Neural crest cell (in vitro differentiated cells): ENCODE measurements at regions not wholly inside any gene's neighbourhood (a gene's known extent, or its start where the extent isn't known, plus 50 kb on each side); places are given as distances from the start of the nearest gene placed in this dataset.

Source experiments
- DNase-seq: peaks from one replicate; pipeline ENCODE4 v3.0.0; 2021; ENCODE audit warnings: low read depth, mixed read lengths, low spot score
- H3K27ac Mint-ChIP-seq: one replicate; pipeline ENCODE4 v1.8.0; 2021; ENCODE audit warnings: mild to moderate bottlenecking, mixed read lengths; ENCODE audit not compliant: unreplicated experiment
- H3K27me3 Mint-ChIP-seq: 2 replicates; pipeline ENCODE4 v1.8.0; 2021; ENCODE audit warnings: low read depth, mild to moderate bottlenecking, mixed read lengths
- H3K36me3 Mint-ChIP-seq: 2 replicates; pipeline ENCODE4 v1.8.0; 2021; ENCODE audit warnings: low read depth, mild to moderate bottlenecking, mixed read lengths
- H3K4me1 Mint-ChIP-seq: 2 replicates; pipeline ENCODE4 v1.8.0; 2021; ENCODE audit warnings: mixed read lengths
- H3K4me3 Mint-ChIP-seq: one replicate; pipeline ENCODE4 v1.8.0; 2021; ENCODE audit warnings: mild to moderate bottlenecking, mixed read lengths
- H3K9me3 Mint-ChIP-seq: 2 replicates; pipeline ENCODE4 v1.8.0; 2021; ENCODE audit warnings: mixed read lengths
- TF ChIP-seq, protein P1 (sequence below): fragments of 200-600 bp; sonication (generic); conservative IDR thresholded peaks from 2 replicates; pipeline ENCODE4 v1.5.0; 2021; ENCODE audit warnings: antibody characterized with exemption, mild to moderate bottlenecking

DNA sequence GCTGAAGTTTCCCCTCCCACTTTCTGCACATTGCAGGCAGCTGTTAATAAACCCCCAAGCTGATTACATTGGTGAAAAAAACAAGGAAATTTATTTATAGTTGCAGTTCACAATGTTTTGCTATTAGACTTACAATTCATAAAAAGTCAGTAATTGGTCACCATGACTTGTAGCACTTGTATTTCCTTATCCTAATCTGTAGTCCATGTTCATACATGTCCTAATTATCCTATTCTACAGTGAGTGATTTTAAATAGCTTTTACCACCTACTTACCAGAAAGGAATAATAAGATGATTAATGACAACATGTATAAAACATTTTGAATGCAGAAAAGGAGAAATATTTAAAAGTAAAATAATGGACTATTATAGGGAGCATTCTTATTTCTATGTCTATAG lies 760.0 kb upstream of the RIOK2 start:
- Mint-ChIP-seq H3K4me1 (no peaks in the 10 kb centered on the region), H3K9me3 (peaks cover 4% of the 10 kb centered on the region), H3K36me3 (no peaks in the 10 kb centered on the region), H3K27ac (no peak overlapping the region), H3K4me3 (no peak overlapping the region), H3K27me3 (no peaks in the 10 kb centered on the region)
- DNase-seq, result no peak
- TF ChIP-seq, protein P1, sequence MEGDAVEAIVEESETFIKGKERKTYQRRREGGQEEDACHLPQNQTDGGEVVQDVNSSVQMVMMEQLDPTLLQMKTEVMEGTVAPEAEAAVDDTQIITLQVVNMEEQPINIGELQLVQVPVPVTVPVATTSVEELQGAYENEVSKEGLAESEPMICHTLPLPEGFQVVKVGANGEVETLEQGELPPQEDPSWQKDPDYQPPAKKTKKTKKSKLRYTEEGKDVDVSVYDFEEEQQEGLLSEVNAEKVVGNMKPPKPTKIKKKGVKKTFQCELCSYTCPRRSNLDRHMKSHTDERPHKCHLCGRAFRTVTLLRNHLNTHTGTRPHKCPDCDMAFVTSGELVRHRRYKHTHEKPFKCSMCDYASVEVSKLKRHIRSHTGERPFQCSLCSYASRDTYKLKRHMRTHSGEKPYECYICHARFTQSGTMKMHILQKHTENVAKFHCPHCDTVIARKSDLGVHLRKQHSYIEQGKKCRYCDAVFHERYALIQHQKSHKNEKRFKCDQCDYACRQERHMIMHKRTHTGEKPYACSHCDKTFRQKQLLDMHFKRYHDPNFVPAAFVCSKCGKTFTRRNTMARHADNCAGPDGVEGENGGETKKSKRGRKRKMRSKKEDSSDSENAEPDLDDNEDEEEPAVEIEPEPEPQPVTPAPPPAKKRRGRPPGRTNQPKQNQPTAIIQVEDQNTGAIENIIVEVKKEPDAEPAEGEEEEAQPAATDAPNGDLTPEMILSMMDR, result no peak

GRCh38 chr5:97951139-97951538 lies 768.1 kb upstream of the RIOK2 start:
- no peak for DNase-seq
- Mint-ChIP-seq H3K4me3 (no peak overlapping the region), H3K27ac (no peak overlapping the region), H3K27me3 (no peaks in the 10 kb centered on the region), H3K9me3 (peaks cover 10% of the 10 kb centered on the region), H3K4me1 (no peaks in the 10 kb centered on the region), H3K36me3 (peaks cover 2% of the 10 kb centered on the region)
- TF ChIP-seq, protein P1, result no peak

- DNase-seq, result no peak
- TF ChIP-seq, protein P1, result no peak
- no peak overlapping the region for H3K27ac Mint-ChIP-seq
- peaks cover 14% of the 10 kb centered on the region for H3K9me3 Mint-ChIP-seq
- no peaks in the 10 kb centered on the region for H3K4me1 Mint-ChIP-seq
- peaks cover 2% of the 10 kb centered on the region for H3K36me3 Mint-ChIP-seq
- H3K4me3 Mint-ChIP-seq, result no peak overlapping the region
- no peaks in the 10 kb centered on the region for H3K27me3 Mint-ChIP-seq
Observed at GRCh38 chr5:97955450-97955849, 772.4 kb upstream of the RIOK2 start.

DNA sequence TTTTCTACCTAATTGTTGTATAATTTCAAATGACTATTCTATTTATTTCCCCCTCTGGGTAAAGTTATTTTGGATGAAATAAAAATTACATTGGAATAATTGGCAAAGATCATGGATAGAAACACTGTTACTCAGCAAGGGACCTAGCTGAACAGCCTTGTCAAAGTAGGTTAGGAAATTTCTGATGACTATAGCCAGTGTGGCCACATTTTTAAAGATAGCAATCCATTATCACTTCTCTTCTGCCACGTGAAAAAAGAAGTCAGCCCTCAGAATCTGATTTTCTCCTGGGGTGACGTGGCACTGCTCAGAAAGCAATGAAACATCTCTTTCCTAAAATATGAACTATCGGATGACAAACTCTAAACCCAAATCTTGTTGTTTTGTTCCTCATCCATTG lies 784.2 kb upstream of the RIOK2 start:
- TF ChIP-seq, protein P1, result no peak
- DNase-seq, result no peak
- Mint-ChIP-seq H3K9me3 (no peaks in the 10 kb centered on the region), H3K4me3 (no peak overlapping the region), H3K4me1 (no peaks in the 10 kb centered on the region), H3K27ac (no peak overlapping the region), H3K27me3 (no peaks in the 10 kb centered on the region), H3K36me3 (no peaks in the 10 kb centered on the region)

GRCh38 chr5:97968346-97968745 lies 785.3 kb upstream of the RIOK2 start:
- TF ChIP-seq, protein P1, result no peak
- Mint-ChIP-seq H3K4me1 (no peaks in the 10 kb centered on the region), H3K4me3 (no peak overlapping the region), H3K27ac (no peak overlapping the region), H3K9me3 (no peaks in the 10 kb centered on the region), H3K27me3 (no peaks in the 10 kb centered on the region), H3K36me3 (no peaks in the 10 kb centered on the region)
- no peak for DNase-seq

GRCh38 chr5:97979740-97980139 lies 793.7 kb upstream of the RGMB start:
- no peaks in the 10 kb centered on the region for H3K27me3 Mint-ChIP-seq
- no peaks in the 10 kb centered on the region for H3K9me3 Mint-ChIP-seq
- no peaks in the 10 kb centered on the region for H3K4me1 Mint-ChIP-seq
- H3K4me3 Mint-ChIP-seq, result no peak overlapping the region
- TF ChIP-seq, protein P1, result no peak
- no peaks in the 10 kb centered on the region for H3K36me3 Mint-ChIP-seq
- no peak overlapping the region for H3K27ac Mint-ChIP-seq
- no peak for DNase-seq
